Vagina (tissue), 2 donors: ENCODE measurements at regions not wholly inside any gene's neighbourhood (a gene's known extent, or its start where the extent isn't known, plus 50 kb on each side); places are given as distances from the start of the nearest gene placed in this dataset. TPM values are rescaled to one million over a fixed set of nuclear protein-coding genes. Genes with fewer than 3 reads are reported as not detected.
A peak's percentile ranks its signal among the peaks of the same experiment; 100 is the strongest.

Experiments used
- DNase-seq, 2 donors: peaks; one replicate each; pipeline ENCODE4 v3.0.0-alpha.2; 2017; ENCODE audit errors: extremely low spot score in 2 of 2
- H3K27ac ChIP-seq: fragments of 200-600 bp; sonication (generic); one replicate; pipeline ENCODE4 v1.5.1; 2019
- H3K27me3 ChIP-seq: fragments of 200-600 bp; sonication (generic); one replicate; pipeline ENCODE4 v1.5.1; 2019
- H3K36me3 ChIP-seq, 2 donors: fragments of 200-600 bp; sonication (generic); one replicate each; pipeline ENCODE4 v1.5.1; 2017 to 2019
- H3K4me1 ChIP-seq: fragments of 200-600 bp; sonication (generic); one replicate; pipeline ENCODE4 v1.5.1; 2019
- H3K4me3 ChIP-seq, 2 donors: fragments of 200-600 bp; sonication (generic); 1 replicate in 1 of 2; 2 replicates in 1 of 2; pipeline ENCODE4 v1.5.1; 2016 to 2019
- H3K9me3 ChIP-seq: fragments of 200-600 bp; sonication (generic); one replicate; pipeline ENCODE4 v1.5.1; 2019
- CTCF ChIP-seq, 3 experiments: fragments of 450-650 bp in 2 of 3; fragments of 200-600 bp in 1 of 3; sonication (generic) in 1 of 3; IDR thresholded peaks; one replicate each; pipeline ENCODE4 v1.5.1; 2017 to 2019; ENCODE audit warnings: antibody characterized with exemption in 3 of 3, mild to moderate bottlenecking in 2 of 3, moderate library complexity in 2 of 3
- POLR2A ChIP-seq, 2 donors: fragments of 450-650 bp; IDR thresholded peaks; one replicate each; pipeline ENCODE4 v1.6.1; 2017; ENCODE audit warnings: antibody characterized with exemption in 2 of 2, mild to moderate bottlenecking in 2 of 2, moderate library complexity in 2 of 2
- POLR2AphosphoS5 ChIP-seq, 2 donors: sonication (generic); formaldehyde crosslinking; IDR thresholded peaks; one replicate each; pipeline ENCODE4 v1.9.0; 2017; ENCODE audit warnings: antibody characterized with exemption in 2 of 2, mild to moderate bottlenecking in 2 of 2, low read depth in 1 of 2; ENCODE audit not compliant: insufficient read depth in 1 of 2
- intact Hi-C: fragments of 100-400 bp; cut with DNase I; formaldehyde crosslinking; loops from one replicate; pipeline ENCODE4 v1.15.1; 2023
- small RNA-seq: library from RNA; depleted of rRNA; stranded (forward); fragments of <200 nt; gene quantifications from one replicate; pipeline ENCODE3, GENCODE V24; 2016

- TF ChIP-seq POLR2AphosphoS5 (IDR thresholded peaks at IDR 0.05; ENCODE audit: insufficient read depth in 1 of 2, low read depth in 1 of 2) (no peak), CTCF (IDR thresholded peaks at IDR 0.05) (no peak), POLR2A (IDR thresholded peaks at IDR 0.05) (no peak)
- no peak overlapping the region for H3K27ac ChIP-seq
- intact Hi-C loops = no loop called here
These were observed 53.8 kb upstream of the SMAD3 start for GRCh38 chr15:67011617-67012005.

GRCh38 chr15:67013696-67014095 is 51.7 kb upstream of the SMAD3 start:
- Histone ChIP-seq H3K36me3 (no peaks in the 10 kb centered on the region), H3K9me3 (no peaks in the 10 kb centered on the region), H3K4me3 (no peak overlapping the region), H3K4me1 (no peaks in the 10 kb centered on the region), H3K27ac (no peak overlapping the region), H3K27me3 (no peaks in the 10 kb centered on the region)
- TF ChIP-seq CTCF (IDR thresholded peaks at IDR 0.05) = no peak
- TF ChIP-seq POLR2AphosphoS5 (IDR thresholded peaks at IDR 0.05; ENCODE audit: insufficient read depth in 1 of 2, low read depth in 1 of 2) = no peak
- TF ChIP-seq POLR2A (IDR thresholded peaks at IDR 0.05) = no peak
- intact Hi-C loops = no loop called here
- DNase-seq = peak in 1 of 2 donors; percentile 82

More at GRCh38 chr15:67011617-67012005, 53.8 kb upstream of the SMAD3 start:
- H3K9me3 ChIP-seq = no peaks in the 10 kb centered on the region
- no peaks in the 10 kb centered on the region for H3K27me3 ChIP-seq
- H3K4me3 ChIP-seq = no peak overlapping the region
- no peaks in the 10 kb centered on the region for H3K36me3 ChIP-seq
- no peaks in the 10 kb centered on the region for H3K4me1 ChIP-seq
- DNase-seq = no peak

Small RNA genes in the stretch of these regions (small RNA-seq; reads per million reads assigned to genes)
- gene HMGN2P47 = not detected
